ENCODE measurements at regions not wholly inside any gene's neighbourhood (a gene's known extent, or its start where the extent isn't known, plus 50 kb on each side); places are given as distances from the start of the nearest gene placed in this dataset.

GRCh38 chr20:10788877-10789276 lies 115.1 kb upstream of the JAG1 start:
- H3K27ac ChIP-seq (ENCODE audit: insufficient read depth, low read length), result no peak overlapping the region
- intact Hi-C loops (cut with micrococcal nuclease), result no loop called here
- H4K20me1 ChIP-seq (ENCODE audit: insufficient read depth, low read length), result no peaks in the 10 kb centered on the region
- dilution Hi-C loops (cut with HindIII; ENCODE audit: low sequenced_read_pairs, unreplicated experiment), result no loop called here
- H3K79me1 ChIP-seq (ENCODE audit: low read depth in 1 of 2, low read length in 2 of 2), result no peaks in the 10 kb centered on the region
- no peak overlapping the region; the same call in 1 of the 2 replicates for H2AK5ac ChIP-seq (ENCODE audit: low read depth, low read length)
- H2BK20ac ChIP-seq (ENCODE audit: low read depth, low read length), result no peak overlapping the region
- DNase-seq, result no peak
- H3K18ac ChIP-seq (ENCODE audit: low read depth, low read length), result no peak overlapping the region
- H2BK5ac ChIP-seq (ENCODE audit: low read depth, low read length, poor library complexity, severe bottlenecking), result no peak overlapping the region
- H3K4me1 ChIP-seq (ENCODE audit: control insufficient read depth, insufficient read depth, low read length), result no peaks in the 10 kb centered on the region
- 93% methylated on average over 2 of the region's 4 CpGs; no CpG with 5 or more reads in 1 of the 2 experiments for WGBS, 2 experiments (ENCODE audit: extremely low coverage in 2 of 2, insufficient read length in 1 of 2)
- BruUV-seq (replicated peaks), result no TSS peak
- no peak overlapping the region for H4K91ac ChIP-seq (ENCODE audit: insufficient read depth, low read depth, low read length)
- no peak overlapping the region for H3K14ac ChIP-seq (replicated peaks; ENCODE audit: low read depth, low read length)
- H3K4me3 ChIP-seq (ENCODE audit: insufficient read depth, low read depth, low read length), result no peak overlapping the region
- ChIA-PET POLR2A (ENCODE audit: unreplicated experiment) (no interaction called here), CTCF (no interaction called here)
- ATAC-seq (ENCODE audit: low read depth), result no peak
- no peak overlapping the region for H2AFZ ChIP-seq (replicated peaks; ENCODE audit: low read length, poor library complexity)
- H3K36me3 ChIP-seq (ENCODE audit: control insufficient read depth, insufficient read depth, low read length), result no peaks in the 10 kb centered on the region
- in situ Hi-C loops (cut with MboI; ENCODE audit: low sequenced_read_pairs), result no loop called here
- no peak overlapping the region for H2BK15ac ChIP-seq (ENCODE audit: low read depth, low read length)
- H2BK120ac ChIP-seq (ENCODE audit: low read depth, low read length), result no peak overlapping the region
- no peak overlapping the region for H4K8ac ChIP-seq (ENCODE audit: low read depth in 2 of 2, low read length in 2 of 2)
- H3K27me3 ChIP-seq (ENCODE audit: control insufficient read depth, insufficient read depth, low read length), result no peaks in the 10 kb centered on the region; the same call in 1 of the 2 replicates
- H3K9ac ChIP-seq (ENCODE audit: low read depth, low read length), result no peak overlapping the region
- H3K4me2 ChIP-seq (ENCODE audit: low read depth, low read length), result no peak overlapping the region
- H3K9me1 ChIP-seq (ENCODE audit: insufficient read depth, low read length), result no peaks in the 10 kb centered on the region
- H3K23ac ChIP-seq (ENCODE audit: low read depth, low read length), result no peak overlapping the region
- no peak overlapping the region for H2AK9ac ChIP-seq (replicated peaks; ENCODE audit: low read depth, low read length, poor library complexity)
- no peaks in the 10 kb centered on the region for H3K9me3 ChIP-seq (ENCODE audit: control insufficient read depth, insufficient read depth, low read length)
- H3K4ac ChIP-seq (ENCODE audit: low read depth, low read length), result no peak overlapping the region
- TF ChIP-seq RFX5 (IDR thresholded peaks at IDR 0.05; ENCODE audit: low read depth, low read length) (no peak), RCOR1 (IDR thresholded peaks at IDR 0.05; ENCODE audit: insufficient replicate concordance, low read length) (no peak), BHLHE40 (IDR thresholded peaks at IDR 0.05; ENCODE audit: low read depth, low read length) (no peak), FOS (IDR thresholded peaks at IDR 0.05; ENCODE audit: low read depth, low read length) (no peak), NFE2L2 (IDR thresholded peaks at IDR 0.05; ENCODE audit: low read depth, low read length) (no peak), MAFK (IDR thresholded peaks at IDR 0.05; ENCODE audit: low read depth, low read length) (no peak), MAZ (IDR thresholded peaks at IDR 0.05; ENCODE audit: borderline replicate concordance, low read depth, low read length) (no peak), CTCF (conservative IDR thresholded peaks at IDR 0.05; ENCODE audit: low read depth, low read length) (no peak), ELK1 (IDR thresholded peaks at IDR 0.05; ENCODE audit: borderline replicate concordance, low read depth, low read length) (no peak), CEBPB (IDR thresholded peaks at IDR 0.05; ENCODE audit: low read depth, low read length) (no peak)
- H3K56ac ChIP-seq (ENCODE audit: extremely low read depth, insufficient read depth, low read length), result no peak overlapping the region
- H4K5ac ChIP-seq (ENCODE audit: low read depth, low read length), result no peak overlapping the region
